ENCODE measurements at regions not wholly inside any gene's neighbourhood (a gene's known extent, or its start where the extent isn't known, plus 50 kb on each side); places are given as distances from the start of the nearest gene placed in this dataset.
A peak's percentile ranks its signal among the peaks of the same experiment; 100 is the strongest.

DNA sequence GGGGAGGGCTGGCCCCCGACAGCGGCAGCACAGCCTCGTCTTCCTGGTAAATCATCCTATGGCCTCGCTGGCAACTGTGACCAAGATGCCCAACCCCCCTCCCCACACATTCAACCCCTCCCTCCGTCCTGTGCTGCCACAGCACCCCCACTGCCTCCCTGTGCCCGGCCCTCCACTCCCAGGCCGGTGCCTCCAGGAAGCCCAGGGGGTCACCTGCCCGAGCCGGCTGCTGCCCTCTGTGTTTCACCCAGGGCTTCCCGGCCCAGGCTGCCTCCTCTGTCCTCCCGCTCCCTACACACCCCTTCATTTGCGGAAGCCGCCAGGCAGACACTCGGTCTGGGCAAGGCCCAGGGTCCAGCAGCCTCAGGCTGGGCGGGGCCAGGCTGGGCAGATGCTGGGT is 188.6 kb downstream of the RBFOX3 start:
- DNase-seq (ENCODE audit: low read depth in 3 of 3), result no peak

DNA sequence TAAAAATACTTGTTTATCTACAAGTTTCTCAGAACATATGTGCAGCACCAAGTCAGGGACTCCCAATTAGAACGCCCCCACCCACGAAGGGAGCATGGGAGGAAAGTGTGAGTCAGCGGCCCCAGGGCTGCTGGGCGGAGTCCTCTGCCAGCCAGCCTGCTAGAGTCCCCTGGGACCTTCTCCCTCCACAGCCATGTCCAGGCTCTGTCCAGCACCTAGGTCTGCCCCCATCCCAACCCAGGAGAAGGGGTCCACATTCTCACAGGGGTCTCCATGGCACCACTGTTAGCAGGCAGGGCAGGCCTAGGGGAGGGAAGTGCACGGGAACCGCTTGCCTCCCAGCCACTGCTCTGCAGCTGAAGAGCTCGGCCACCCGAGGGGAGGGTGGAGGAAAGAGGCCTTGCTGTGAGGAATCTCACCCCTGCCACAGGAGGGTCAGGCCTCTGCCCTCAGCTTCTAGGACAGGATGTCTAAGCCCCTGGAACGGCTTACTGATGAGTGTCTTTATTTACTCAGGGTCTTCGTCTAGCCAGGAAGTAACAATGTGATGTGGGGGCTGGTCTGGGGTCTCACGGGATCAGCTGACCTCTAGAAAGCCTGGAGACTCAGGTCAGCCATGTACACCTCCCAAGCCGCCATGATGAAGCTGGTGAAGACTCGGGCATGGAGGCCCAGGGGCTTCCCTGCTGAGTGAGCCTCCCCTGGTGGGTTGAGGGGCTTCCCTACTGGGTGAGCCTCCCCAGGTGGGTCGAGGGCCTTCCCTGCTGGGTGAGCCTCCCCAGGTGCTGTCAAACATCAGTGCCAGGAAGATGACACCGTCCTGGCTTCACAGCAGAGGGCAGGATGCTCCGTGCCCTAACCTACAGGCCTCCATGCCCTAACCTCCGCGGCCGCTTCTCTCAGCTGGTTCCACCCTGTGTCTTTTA is 190.3 kb downstream of the RBFOX3 start:
- DNase-seq (ENCODE audit: low read depth in 3 of 3), result peak; percentile 12 to 43 (median 20)

DNA sequence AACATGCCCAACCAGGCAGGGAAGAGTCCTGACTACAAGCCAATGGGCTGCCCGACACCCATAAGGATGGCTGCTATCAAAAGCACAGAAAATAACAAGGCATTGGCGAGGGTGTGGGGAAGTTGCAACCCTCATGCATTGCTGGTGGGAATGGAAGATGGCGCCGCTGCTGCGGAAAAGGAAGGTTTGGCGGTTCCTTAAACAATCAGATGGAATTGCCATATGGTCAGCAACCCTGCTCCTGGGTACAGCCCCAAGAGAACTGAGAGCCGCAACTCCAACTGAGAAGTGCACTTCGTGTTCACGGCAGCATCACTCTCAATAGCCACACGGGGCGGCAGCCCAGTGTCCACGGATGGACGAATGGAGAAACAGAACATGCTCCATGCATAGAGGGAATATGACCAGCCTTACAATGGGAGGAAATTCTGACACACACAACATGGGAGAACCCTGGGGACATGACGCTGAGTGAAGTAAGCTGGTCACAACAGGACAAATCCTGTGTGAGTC is 193.3 kb downstream of the RBFOX3 start:
- DNase-seq (ENCODE audit: low read depth in 3 of 3), result no peak

DNA sequence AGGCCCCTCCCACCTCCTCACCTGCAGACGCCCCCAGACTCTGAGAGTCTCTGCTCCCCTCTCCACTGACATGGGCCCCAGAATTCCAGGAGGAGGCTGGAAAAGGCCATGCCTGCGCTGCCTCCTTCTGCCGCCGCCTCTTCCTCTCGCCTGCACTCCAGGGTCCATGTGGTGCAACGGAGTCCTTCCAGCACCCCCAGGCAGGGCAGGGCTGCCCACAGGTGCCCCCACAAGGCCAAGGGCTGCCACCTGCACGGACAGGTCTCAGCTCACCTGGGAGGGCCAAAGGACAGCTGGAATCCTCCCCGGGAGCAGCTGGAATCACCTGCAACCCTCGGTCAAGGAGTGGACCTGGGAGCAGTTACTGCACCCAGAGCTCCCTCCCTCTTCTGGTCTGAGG is 194.9 kb downstream of the RBFOX3 start:
- DNase-seq (ENCODE audit: low read depth in 3 of 3), result no peak

DNA sequence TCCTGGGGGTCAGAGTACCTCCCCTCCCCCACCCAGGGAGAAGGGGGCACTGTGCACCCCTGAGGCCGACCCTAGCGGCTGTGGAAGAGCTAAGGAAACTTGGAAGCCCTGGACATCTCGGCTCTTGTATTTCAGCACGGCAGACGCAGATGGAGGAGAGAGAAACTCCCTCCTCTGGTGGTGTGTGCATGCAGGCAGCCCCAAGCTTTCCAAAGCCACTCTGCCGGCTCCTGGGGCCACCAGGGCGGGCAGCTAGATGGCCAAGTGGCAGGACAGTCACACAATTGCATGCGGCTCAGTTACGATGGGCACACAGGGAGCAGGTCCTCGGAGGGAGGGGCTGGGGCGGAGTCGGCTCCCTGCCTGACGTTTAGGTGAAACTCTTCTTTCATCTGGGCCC is 195.5 kb downstream of the RBFOX3 start:
- DNase-seq (ENCODE audit: low read depth in 3 of 3), result no peak

DNA sequence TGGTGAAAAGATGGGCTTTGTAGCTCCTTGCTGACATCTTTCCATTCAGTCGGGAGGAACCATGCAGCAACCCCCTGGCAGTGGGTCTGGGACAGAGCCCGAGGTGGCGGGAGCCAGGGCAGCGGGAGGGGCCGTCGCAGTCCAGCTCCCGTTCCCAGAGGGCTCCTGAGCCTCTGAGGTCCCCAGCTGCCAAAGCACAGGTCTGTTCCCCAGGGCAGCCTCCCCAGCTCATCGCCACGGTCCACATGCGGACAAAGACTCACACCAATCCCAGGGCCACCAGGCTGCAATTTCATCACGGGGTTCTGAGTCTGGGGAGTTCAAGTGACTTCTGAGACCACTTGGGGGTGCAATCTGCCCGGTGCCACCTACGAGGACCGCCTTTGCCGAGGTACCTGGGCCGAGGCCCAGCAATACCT is 196.0 kb downstream of the RBFOX3 start:
- no peak for DNase-seq (ENCODE audit: low read depth in 3 of 3)

DNA sequence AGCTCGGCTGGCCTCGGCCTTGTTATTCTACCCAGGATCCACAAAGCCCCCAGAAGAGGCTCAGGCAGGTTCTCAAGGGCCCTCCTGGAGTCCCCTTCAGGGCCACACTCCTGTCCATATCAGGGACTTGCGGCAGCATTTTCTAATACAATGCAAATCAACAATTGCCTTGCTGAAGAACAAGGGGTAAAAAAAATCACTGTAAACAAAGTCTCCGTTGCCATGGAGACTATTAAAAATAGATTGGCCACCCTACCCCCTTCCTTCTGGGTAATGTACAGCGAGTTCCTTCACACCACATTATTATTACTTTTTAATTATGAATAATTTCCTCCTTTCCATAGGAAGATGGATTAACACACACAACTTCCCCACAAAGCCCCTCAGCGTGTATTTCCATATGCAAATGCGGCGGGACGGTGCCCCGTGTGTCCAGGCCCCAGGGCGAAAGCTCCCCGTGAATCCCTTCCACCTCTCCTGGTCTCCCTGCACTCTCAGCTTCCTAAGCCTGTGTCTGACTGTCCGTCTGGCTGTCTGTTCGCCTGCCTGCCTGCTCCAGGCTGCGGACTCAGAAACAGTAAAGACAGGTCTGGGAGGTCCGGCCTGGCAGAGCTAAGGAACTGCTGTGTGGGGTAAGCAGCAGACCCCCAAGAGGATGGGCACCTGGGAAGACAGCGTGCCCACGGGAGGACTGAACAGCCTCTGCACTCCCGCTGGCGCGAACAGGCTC is 196.6 kb downstream of the RBFOX3 start:
- no peak for DNase-seq (ENCODE audit: low read depth in 3 of 3)

DNA sequence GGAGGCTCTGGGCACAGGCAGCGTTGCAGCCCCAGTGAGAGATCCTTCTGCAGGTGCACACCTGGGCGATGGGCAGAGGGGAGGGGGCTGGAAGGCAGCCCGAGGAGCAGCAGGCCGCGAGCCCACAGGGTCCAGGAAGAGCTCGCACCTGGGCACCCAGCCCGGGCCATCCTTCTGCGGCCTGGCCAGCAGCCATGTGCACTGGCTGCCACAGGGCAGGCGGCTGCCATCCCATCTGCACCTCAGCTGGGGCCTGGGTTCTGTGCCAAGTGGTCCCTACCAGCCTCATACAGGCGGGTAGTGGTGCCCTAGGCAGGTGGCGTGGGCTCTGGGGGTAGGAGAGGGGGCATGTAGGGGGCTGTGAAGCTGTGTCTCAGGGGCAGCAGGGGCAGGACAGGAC is 197.2 kb downstream of the RBFOX3 start:
- DNase-seq (ENCODE audit: low read depth in 3 of 3), result no peak

DNA sequence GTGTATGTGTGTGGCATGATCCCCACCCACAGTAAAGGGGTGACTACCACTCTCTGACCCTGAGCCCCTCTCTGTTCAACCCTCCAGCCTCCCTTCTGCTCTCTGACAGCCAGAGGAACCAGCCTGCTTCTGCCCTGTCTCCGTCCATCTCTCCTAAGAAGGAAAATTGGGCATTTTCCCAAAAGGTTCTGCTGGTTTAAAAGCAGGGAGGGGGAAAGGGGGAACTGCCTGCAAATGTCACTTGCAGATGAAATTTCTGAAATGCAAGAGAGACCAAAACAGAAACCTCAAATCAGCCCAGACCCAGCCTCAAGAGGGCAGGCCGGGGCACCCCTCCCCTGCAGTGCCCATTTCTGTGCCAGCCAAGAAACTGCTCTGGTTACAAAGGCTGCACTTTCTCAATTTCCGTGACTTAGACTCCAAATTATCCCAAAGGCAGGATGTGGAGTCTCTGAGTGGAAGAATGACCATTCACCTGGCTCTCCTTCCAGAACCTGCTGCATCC is 197.9 kb downstream of the RBFOX3 start:
- DNase-seq (ENCODE audit: low read depth in 3 of 3), result no peak

DNA sequence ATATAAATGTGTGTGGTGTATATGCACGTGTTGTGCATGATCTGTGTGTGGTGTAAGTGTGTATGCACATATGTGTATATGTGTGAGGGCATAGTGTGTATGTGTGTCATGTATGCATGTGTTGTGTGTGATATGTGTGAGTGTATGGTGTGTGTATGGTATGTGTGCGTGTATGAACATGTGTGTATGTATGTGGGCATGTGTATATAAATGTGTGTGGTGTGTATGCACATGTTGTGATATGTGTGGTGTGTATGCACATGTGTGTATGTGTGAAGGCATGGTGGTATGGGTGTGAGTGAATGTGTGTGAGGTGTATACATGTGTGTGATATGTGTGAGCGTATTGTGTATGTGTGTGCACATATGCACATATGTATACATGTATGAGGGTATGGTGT is 198.7 kb downstream of the RBFOX3 start:
- DNase-seq (ENCODE audit: low read depth in 3 of 3), result no peak

DNA sequence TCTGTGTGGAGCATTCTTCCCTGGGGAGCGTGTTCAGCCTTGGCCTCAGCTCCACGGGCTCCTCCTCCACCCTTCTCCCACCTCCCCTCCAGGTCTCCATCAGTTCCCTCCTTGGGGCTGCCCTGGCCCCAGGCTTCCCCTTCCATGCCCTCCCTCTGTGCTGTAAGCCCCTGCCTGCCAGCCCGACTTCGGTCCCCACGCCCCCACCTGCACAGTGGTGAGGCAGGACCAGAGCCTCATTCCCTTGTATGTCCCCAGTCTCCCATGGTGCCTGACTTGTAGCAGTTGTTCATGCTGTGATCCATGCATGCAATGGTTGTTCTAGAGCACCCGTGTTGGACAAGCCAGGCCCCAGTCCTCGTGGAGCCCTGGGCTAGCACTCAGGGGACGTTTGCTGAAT is 199.4 kb downstream of the RBFOX3 start:
- no peak for DNase-seq (ENCODE audit: low read depth in 3 of 3)

DNA sequence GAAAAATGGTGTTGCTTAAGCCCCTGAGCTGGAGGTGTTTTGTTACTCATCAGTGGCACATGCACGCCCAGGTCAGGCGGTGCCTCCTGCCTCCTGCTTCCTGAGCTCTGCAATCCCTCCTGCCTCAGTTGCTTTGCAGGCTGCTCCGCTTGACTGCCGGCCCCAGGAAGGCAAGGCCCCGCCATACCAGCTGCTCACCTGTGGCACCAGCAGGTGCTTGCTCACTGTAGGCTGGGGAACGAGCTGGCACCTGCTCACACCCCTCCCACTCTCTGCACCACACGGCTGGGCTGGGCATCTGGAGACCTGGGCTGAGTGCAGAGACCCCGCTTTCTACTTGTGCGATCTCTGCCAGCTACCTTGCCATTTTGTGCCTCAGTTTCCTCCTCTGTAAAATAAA is 200.2 kb downstream of the RBFOX3 start:
- DNase-seq (ENCODE audit: low read depth in 3 of 3), result no peak

DNA sequence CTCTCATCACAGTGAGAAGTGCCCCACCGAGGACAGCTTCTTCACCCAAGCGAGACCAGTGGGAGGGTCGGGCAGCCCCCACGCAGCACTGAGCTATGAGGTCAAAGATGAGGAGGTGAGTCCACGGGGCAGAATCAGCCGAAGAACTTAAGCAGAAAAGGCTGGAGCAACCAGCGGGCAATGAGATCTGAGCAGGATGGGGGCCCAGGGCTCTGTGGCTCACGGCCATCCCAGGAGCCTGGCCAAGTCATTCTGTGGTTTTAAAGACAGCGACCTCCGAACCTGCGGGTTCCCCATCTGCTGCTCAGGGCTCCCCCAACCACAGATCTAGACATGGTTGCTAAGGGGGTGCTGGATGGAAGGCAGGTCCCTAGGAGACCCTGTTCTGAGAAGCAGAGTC is 202.6 kb downstream of the RBFOX3 start:
- no peak for DNase-seq (ENCODE audit: low read depth in 3 of 3)

DNA sequence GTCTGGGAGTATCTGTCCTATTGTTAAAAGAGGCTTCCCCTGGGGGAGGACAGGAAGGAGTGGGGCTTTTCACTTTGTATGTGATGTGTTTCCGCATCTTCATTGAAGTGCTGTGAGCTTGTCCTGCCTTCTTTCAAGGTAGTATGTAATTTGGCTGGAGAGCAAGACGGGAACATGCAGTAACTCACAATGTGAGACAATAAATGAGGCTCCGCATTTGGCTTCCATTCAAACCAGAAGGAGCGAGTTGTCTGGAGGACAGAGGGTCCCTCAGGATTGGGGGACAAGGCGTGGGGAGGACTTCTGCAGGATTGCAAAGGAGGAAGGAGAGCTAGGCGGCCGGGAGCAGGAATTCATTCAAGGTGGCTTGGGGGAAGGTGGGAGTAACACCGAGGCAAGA is 203.5 kb downstream of the RBFOX3 start:
- DNase-seq (ENCODE audit: low read depth in 3 of 3), result no peak

DNA sequence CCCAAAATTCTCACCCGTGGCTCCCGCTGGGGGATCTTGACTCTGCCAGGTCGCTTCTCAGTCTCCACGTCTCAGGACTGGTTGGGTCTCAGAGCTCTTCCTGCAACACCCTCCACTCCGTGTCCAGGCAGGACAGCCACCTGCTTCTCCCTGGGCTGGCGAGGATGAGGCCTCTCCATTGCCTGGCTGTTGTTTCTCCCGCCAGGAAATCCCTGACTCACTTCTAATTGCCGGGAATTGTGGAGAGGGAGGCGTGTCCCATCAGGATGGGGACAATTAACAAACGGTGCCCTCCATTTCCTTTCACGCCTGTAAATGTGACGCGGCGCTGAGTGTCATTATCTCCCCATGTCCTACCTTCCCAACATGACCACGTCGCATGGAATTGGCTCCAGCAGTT is 204.5 kb downstream of the RBFOX3 start:
- no peak for DNase-seq (ENCODE audit: low read depth in 3 of 3)

DNA sequence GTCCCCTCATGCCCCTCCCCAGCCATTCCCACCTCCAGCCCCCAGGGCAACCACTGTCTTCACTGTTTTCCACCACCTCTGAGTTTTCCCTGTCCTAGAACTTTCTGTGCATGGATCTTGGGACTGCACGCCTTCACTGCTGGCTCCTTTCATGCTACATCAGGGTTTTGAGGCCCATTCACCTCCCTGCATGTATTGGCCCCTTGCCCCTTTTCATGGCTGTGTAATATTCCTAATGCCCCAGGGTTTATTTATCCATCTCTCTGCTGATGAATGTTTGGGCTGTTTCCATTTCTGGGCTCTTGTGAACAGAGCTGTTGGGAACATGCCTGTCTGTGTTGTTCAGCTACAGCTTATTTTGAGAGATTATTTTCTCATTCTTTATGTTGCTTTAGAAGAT is 205.0 kb downstream of the RBFOX3 start:
- DNase-seq (ENCODE audit: low read depth in 3 of 3), result no peak

DNA sequence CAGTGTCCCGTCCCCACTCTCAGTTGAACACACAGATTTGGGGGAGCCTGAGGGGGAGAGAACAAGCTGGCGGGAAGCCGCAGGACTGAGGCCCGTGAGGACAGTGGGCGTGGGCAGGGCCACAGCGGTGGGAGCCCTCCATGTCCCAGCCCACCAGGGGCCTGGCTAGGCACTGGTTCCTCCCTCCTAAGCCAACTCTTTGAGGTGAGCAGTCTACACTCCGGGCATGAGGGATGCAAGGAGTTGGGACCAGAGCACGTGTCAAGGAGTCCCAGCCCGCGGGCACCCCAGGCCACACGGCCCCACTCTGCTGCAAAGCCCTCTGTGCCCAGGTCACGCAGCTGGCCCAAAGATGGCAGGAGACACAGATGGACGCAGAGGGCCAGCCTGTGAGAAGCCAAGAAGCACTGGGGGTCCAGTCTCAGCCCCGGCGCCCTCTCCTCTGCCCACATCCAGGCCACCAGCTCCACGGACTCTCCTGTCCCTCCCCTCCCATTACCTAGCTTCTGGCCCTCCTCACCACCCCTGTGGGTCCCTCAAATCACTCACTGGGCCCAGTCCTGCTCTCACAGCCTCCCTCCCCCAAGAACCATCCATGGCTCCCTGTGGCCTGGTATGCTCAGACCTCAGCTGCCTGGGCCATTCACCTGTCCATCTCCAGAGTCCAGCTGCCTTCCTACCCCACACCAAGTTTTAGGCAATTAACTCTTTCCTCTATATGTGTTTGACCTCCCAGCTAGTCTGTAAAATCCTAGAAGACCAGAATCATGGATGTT is 206.5 kb downstream of the RBFOX3 start:
- DNase-seq (ENCODE audit: low read depth in 3 of 3), result no peak

DNA sequence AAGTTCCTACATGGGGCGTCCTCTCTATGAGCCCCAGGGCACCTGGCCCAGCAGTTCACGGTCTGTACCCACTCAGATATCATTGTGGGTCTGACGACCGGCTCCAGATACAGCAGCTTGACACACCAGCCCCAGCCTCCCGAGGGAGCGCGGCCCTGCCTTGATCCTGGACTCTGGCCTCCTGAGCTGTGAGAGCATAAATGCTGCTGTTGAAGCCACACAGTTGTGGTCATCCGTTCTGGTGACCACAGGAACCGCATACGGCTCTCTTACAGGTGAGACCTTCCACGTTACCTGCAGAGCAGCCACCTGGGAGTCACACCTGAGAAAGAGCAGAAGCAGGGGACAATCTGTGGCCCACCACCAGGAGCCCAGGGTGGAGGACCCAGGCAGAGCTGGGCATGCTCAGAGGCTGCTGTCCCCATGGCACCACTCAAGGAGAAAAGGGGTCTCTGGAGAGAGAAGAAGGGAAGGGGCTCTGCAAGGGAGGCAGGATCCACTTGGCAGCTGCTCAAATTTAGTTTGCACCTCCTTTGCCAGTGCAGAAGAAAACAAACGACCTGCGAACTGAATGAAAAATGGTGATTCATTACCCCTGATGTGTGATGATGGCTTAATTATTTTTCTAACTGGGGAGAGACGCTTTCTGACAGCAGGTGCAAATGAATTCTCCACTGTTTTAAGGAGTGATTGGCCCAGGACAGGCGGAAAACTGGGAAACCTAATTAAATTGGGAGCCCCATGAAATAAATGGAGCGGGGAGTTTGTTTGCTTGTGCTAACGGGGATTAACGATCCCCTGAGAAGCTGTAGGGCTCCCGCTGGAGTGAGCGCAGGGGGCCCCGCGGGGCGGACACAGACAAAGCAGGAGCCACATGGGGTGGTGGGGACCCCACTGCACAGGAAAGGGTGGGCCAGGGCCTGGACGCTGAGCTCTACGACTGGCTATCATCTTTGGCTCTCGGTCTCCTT is 208.9 kb downstream of the RBFOX3 start:
- no peak for DNase-seq (ENCODE audit: low read depth in 3 of 3)

DNA sequence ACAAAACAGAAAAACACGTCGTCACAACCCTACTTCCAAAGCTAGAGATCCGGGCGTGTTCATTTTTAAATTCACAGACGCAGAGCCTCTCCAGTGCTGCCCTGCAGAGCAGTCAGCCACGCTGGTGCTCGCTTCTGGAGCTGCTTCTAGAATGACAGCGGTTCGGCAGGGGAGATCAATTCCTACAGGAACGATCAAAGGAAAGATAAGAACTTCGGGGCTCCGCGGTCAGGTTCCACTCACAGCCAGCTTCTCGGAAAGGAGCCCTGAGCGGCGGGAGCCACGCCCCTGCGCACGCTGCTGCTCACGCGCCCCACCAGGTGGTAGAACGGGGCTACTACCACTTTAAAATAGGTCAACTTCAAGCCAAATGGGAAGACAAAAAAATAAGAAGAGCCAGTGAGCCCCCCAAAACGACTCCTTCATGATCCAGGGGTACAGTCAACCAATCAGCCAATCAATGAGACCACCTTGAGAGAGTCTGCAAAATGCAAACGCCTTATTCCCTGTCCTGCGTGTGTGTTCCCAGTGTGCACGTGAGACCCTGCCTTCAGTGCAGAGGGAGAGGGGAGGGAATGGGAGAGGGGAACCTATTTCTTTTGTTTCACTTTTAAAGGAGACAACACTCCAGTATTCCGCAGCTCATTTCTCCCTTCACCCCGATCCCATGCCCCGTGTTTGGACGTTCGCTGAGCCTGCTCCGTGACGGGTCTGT is 209.7 kb downstream of the RBFOX3 start:
- peak; percentile 44 to 49 (median 46) for DNase-seq (ENCODE audit: low read depth in 3 of 3)

DNA sequence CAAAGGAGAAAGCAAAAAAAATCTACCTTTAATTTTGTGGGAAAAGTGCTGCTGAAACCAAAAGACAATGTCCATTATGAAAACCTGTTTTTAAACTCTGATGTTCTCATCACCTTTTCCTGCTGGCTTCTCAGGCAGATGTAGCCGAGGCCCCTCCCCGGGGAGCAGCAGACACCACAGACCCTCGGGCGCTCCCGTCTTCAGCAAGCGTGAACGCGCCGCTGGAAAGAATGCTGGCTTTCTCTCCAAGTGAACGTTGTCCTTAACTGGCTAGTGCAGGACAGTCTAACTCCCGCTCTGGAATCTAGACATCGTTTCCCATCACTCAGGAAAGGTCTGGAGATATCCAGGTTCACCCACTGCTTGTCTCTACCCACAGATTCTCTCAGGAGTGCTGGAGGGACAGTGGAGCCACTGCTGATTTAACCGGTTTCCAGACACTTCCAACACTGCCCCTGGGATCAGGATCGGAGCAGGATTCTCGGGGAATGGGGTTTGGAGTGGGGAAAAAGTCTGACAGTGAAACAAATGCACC is 211.2 kb downstream of the RBFOX3 start:
- no peak for DNase-seq (ENCODE audit: low read depth in 3 of 3)

Measured in stimulated activated CD4-positive, alpha-beta T cell treated with anti-CD3 and anti-CD28 coated beads, TNF-alpha, amount 100 ng/mL, for 48 hours (primary cell).